NCI-H345 treated with DMSO at 0.1 percent for 48 hours (cell line): ENCODE measurements at regions not wholly inside any gene's neighbourhood (a gene's known extent, or its start where the extent isn't known, plus 50 kb on each side); places are given as distances from the start of the nearest gene placed in this dataset.

Experiments
- DNase-seq: peaks from one replicate; lab custom pipeline; 2025; ENCODE audit not compliant: unreplicated experiment; lab: John Stamatoyannopoulos, UW

DNA sequence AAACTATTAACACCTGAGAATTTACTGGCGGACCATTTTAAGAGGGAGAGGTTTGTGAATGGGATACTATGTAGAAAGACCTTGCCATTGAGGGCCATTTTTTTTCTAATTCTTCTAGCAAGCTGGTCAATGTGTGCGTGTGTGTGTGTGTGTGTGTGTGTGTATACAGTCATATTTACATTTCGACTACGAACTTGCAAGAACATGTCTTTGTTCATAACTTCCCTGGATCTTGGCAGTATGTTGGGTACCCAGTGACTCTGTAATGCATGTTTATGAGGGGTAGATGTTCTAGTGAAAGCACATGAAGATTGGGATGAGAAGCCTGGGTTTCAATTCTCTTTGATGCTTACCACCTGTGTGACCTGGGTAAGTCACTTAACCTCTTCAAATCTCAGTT is 133.6 kb downstream of the UBE2E3 start:
- no peak for DNase-seq

GRCh38 chr2:181116261-181116660 is 135.9 kb downstream of the UBE2E3 start:
- no peak for DNase-seq

GRCh38 chr2:181117206-181117925 is 137.0 kb downstream of the UBE2E3 start:
- no peak for DNase-seq

DNA sequence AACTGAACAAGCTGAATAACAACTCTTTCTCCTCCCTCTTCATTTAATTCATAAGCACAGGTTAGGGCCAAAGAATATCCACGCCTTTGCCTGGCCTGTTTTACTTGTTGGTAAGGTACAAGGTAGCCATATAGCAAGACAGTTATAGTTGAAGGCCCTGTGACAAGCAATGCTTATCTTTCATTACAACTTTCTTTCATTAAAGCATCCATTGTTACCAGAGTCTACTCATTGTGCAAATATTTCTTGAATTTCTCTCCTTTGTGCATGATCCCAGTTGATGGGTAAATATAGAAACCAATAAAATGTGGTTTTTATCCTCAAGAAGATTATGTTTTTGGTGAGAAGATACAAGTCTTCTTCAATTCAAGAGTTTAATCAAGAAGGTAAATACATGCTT is 140.2 kb downstream of the UBE2E3 start:
- no peak for DNase-seq

GRCh38 chr2:181121996-181122395 is 141.6 kb downstream of the UBE2E3 start:
- no peak for DNase-seq

DNA sequence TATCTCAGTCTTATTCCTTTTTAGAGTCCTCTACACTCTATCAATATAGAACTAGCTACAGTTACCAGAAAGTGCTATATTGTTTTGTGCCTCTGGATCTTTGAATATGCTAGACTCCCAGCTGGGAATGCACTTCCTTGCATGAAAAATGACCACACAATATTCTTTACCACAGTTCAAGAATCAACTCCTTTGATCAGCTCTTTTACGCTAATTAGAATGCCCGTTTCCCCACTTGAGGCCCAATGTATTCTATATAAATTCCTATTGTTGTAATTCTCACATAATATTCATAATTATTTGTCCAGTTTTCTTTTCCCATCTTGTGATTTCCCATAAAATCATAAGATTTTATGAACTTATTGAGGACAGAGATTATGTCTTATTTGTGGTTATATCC is 142.2 kb downstream of the UBE2E3 start:
- no peak for DNase-seq

- DNase-seq: no peak
Measured at GRCh38 chr2:181123798-181124231, 143.4 kb downstream of the UBE2E3 start.

- DNase-seq: no peak
Measured at GRCh38 chr2:181124497-181124896, 144.1 kb downstream of the UBE2E3 start.

- DNase-seq: no peak
Measured at GRCh38 chr2:181125359-181125758, 145.0 kb downstream of the UBE2E3 start.

DNA sequence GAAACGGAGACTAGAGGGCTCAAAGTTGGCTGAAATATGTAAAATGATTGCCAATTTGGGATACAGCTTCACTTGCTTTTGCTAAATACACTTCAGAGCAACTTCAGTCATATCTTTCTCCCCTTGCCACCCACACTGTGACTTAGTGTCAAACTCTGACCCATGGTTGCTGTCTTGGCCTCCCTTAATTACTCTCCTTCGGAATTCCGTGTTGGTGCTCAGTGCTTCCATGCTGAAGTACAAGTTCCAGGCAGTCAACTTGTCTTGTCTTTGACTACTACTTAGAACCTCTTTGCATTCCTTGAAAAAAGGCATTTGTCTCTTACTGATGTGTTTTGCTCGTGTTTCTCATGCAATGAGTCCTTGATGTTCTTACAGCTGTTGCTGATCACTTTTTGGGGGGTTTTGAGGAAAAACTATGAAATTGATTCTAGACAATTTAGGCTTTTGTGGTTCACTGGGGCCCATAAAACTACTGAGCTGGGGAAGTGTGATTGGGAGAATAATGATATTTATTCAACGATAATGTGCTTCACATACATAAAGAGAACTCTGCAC is 146.0 kb downstream of the UBE2E3 start:
- DNase-seq: no peak

GRCh38 chr2:181128199-181128598 is 147.8 kb downstream of the UBE2E3 start:
- DNase-seq: no peak

- no peak for DNase-seq
Measured at GRCh38 chr2:181129364-181130056, 149.1 kb downstream of the UBE2E3 start.

GRCh38 chr2:181130686-181131085 is 150.3 kb downstream of the UBE2E3 start:
- DNase-seq: no peak

GRCh38 chr2:181131584-181131983 is 151.2 kb downstream of the UBE2E3 start:
- DNase-seq: no peak

DNA sequence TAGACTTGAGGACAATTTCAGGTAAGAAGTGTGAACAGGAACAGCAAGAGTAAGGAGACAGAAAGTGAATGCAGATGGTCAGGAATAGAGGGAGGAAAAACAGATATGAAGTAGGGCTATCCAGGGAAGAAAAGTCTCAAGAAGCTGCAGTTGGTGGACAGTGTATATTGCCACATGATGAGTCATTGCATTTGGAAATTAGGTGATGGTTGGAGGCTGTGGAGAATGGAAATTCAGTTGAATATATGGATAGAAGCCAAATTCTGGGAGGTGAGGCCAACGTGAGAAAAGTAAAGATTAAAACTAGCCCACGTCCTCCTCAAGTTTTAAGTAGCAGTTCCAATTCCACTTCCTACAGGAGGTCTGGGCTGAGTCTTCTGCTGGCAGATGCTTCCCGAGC is 158.4 kb downstream of the UBE2E3 start:
- no peak for DNase-seq

- no peak for DNase-seq
Measured at GRCh38 chr2:181139831-181140230, 159.4 kb downstream of the UBE2E3 start.

DNA sequence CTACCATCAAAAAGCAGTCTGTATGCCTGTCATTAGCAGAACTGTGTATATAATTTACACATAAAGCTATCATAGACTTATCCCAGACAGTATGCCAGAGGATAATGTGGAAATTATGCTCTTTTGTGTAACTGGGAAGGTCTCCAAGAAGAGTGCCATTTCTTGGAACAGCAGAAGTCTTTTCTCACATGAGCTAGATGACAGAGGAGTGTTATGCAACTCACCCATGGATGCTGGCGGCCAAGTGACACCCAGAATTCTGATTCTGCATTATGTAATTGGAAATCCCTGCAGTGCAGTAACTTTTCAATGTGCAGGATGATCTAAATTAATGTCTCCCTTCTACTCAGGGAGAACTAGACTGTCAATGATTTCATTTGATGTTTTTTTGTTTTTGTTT is 160.0 kb downstream of the UBE2E3 start:
- DNase-seq: no peak

GRCh38 chr2:181140928-181141327 is 160.5 kb downstream of the UBE2E3 start:
- DNase-seq: no peak

GRCh38 chr2:181141676-181142075 is 161.3 kb downstream of the UBE2E3 start:
- no peak for DNase-seq

GRCh38 chr2:181142514-181142913 is 162.1 kb downstream of the UBE2E3 start:
- no peak for DNase-seq

DNA sequence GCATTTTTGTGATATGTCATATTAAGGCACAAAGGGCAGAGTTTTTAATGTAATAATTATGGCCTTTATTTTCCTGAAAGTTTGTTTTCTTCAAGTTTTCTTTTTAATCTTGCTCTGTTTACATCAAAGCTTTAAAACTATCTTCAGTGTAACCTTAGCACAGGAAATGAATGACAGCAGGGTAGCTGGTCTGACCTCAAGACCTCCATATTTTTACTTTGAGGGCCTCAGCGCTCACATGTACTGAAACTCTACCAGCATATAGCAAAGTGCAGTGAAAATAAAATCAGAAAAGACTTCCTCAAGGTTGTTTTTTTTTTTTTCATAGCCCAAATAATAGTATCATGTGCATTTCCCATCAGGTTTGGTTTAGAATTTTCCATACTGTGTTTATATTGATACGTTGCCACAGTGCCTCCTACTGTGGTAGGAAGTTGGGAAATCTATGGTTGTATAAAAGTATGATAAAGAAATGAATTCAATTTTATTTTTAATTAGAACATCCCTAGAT is 163.4 kb downstream of the UBE2E3 start:
- DNase-seq: no peak

GRCh38 chr2:181145645-181146044 is 165.2 kb downstream of the UBE2E3 start:
- no peak for DNase-seq
